ENCODE measurements at regions not wholly inside any gene's neighbourhood (a gene's known extent, or its start where the extent isn't known, plus 50 kb on each side); places are given as distances from the start of the nearest gene placed in this dataset.

- Histone ChIP-seq H3K9me3 (ENCODE audit: control insufficient read depth in 3 of 3, low read length in 3 of 3) (no peaks in the 10 kb centered on the region), H3K27ac (ENCODE audit: low read depth, low read length) (no peak overlapping the region), H3K27me3 (ENCODE audit: control insufficient read depth in 3 of 3, insufficient read depth in 3 of 3, low read length in 3 of 3) (no peaks in the 10 kb centered on the region), H3K36me3 (ENCODE audit: control insufficient read depth in 3 of 3, insufficient read depth in 3 of 3, low read length in 3 of 3) (no peaks in the 10 kb centered on the region), H3K4me1 (ENCODE audit: control insufficient read depth in 3 of 3, insufficient read depth in 3 of 3, low read length in 3 of 3) (peaks cover 0 to 4% (median under 1%) of the 10 kb centered on the region in 3 donors), H3K4me3 (ENCODE audit: low read length in 3 of 3) (no peak overlapping the region), H3K9ac (ENCODE audit: low read depth in 1 of 3, low read length in 3 of 3) (no peak overlapping the region)
These were observed 397.8 kb downstream of the TLE4 start for GRCh38 chr9:79969393-79970145.

GRCh38 chr9:79968533-79968932 lies 396.8 kb downstream of the TLE4 start:
- Histone ChIP-seq H3K4me1 (ENCODE audit: control insufficient read depth in 3 of 3, insufficient read depth in 3 of 3, low read length in 3 of 3) (no peaks in the 10 kb centered on the region), H3K27me3 (ENCODE audit: control insufficient read depth in 3 of 3, insufficient read depth in 3 of 3, low read length in 3 of 3) (no peaks in the 10 kb centered on the region), H3K4me3 (ENCODE audit: low read length in 3 of 3) (no peak overlapping the region), H3K9ac (ENCODE audit: low read depth in 1 of 3, low read length in 3 of 3) (no peak overlapping the region), H3K27ac (ENCODE audit: low read depth, low read length) (no peak overlapping the region), H3K9me3 (ENCODE audit: control insufficient read depth in 3 of 3, low read length in 3 of 3) (no peaks in the 10 kb centered on the region), H3K36me3 (ENCODE audit: control insufficient read depth in 3 of 3, insufficient read depth in 3 of 3, low read length in 3 of 3) (no peaks in the 10 kb centered on the region)

- Histone ChIP-seq H3K27me3 (ENCODE audit: control insufficient read depth in 3 of 3, insufficient read depth in 3 of 3, low read length in 3 of 3) (no peaks in the 10 kb centered on the region), H3K9ac (ENCODE audit: low read depth in 1 of 3, low read length in 3 of 3) (no peak overlapping the region), H3K27ac (ENCODE audit: low read depth, low read length) (no peak overlapping the region), H3K36me3 (ENCODE audit: control insufficient read depth in 3 of 3, insufficient read depth in 3 of 3, low read length in 3 of 3) (no peaks in the 10 kb centered on the region), H3K4me1 (ENCODE audit: control insufficient read depth in 3 of 3, insufficient read depth in 3 of 3, low read length in 3 of 3) (no peaks in the 10 kb centered on the region), H3K9me3 (ENCODE audit: control insufficient read depth in 3 of 3, low read length in 3 of 3) (no peaks in the 10 kb centered on the region), H3K4me3 (ENCODE audit: low read length in 3 of 3) (no peak overlapping the region)
These were observed 391.1 kb downstream of the TLE4 start for GRCh38 chr9:79962836-79963235.

- Histone ChIP-seq H3K9me3 (ENCODE audit: control insufficient read depth in 3 of 3, low read length in 3 of 3) (no peaks in the 10 kb centered on the region), H3K36me3 (ENCODE audit: control insufficient read depth in 3 of 3, insufficient read depth in 3 of 3, low read length in 3 of 3) (no peaks in the 10 kb centered on the region), H3K27me3 (ENCODE audit: control insufficient read depth in 3 of 3, insufficient read depth in 3 of 3, low read length in 3 of 3) (no peaks in the 10 kb centered on the region), H3K4me1 (ENCODE audit: control insufficient read depth in 3 of 3, insufficient read depth in 3 of 3, low read length in 3 of 3) (no peaks in the 10 kb centered on the region), H3K27ac (ENCODE audit: low read depth, low read length) (no peak overlapping the region), H3K4me3 (ENCODE audit: low read length in 3 of 3) (no peak overlapping the region), H3K9ac (ENCODE audit: low read depth in 1 of 3, low read length in 3 of 3) (no peak overlapping the region)
These were observed 390.4 kb downstream of the TLE4 start for GRCh38 chr9:79962150-79962549.

GRCh38 chr9:79955300-79955699 lies 383.5 kb downstream of the TLE4 start:
- no peaks in the 10 kb centered on the region for H3K27me3 ChIP-seq (ENCODE audit: control insufficient read depth in 3 of 3, insufficient read depth in 3 of 3, low read length in 3 of 3)
- H3K4me1 ChIP-seq (ENCODE audit: control insufficient read depth in 3 of 3, insufficient read depth in 3 of 3, low read length in 3 of 3): no peaks in the 10 kb centered on the region
- H3K9me3 ChIP-seq (ENCODE audit: control insufficient read depth in 3 of 3, low read length in 3 of 3): no peaks in the 10 kb centered on the region
- no peaks in the 10 kb centered on the region for H3K36me3 ChIP-seq (ENCODE audit: control insufficient read depth in 3 of 3, insufficient read depth in 3 of 3, low read length in 3 of 3)
- no peak overlapping the region for H3K9ac ChIP-seq (ENCODE audit: low read depth in 1 of 3, low read length in 3 of 3)
- H3K27ac ChIP-seq (ENCODE audit: low read depth, low read length): no peak overlapping the region
- H3K4me3 ChIP-seq (ENCODE audit: low read length in 3 of 3): no peak overlapping the region

- Histone ChIP-seq H3K27me3 (ENCODE audit: control insufficient read depth in 3 of 3, insufficient read depth in 3 of 3, low read length in 3 of 3) (no peaks in the 10 kb centered on the region), H3K27ac (ENCODE audit: low read depth, low read length) (no peak overlapping the region), H3K9ac (ENCODE audit: low read depth in 1 of 3, low read length in 3 of 3) (no peak overlapping the region), H3K4me3 (ENCODE audit: low read length in 3 of 3) (no peak overlapping the region), H3K4me1 (ENCODE audit: control insufficient read depth in 3 of 3, insufficient read depth in 3 of 3, low read length in 3 of 3) (no peaks in the 10 kb centered on the region), H3K36me3 (ENCODE audit: control insufficient read depth in 3 of 3, insufficient read depth in 3 of 3, low read length in 3 of 3) (no peaks in the 10 kb centered on the region), H3K9me3 (ENCODE audit: control insufficient read depth in 3 of 3, low read length in 3 of 3) (no peaks in the 10 kb centered on the region)
These were observed 382.1 kb downstream of the TLE4 start for GRCh38 chr9:79953908-79954307.

- no peak overlapping the region for H3K4me3 ChIP-seq (ENCODE audit: low read length in 3 of 3)
- H3K27me3 ChIP-seq (ENCODE audit: control insufficient read depth in 3 of 3, insufficient read depth in 3 of 3, low read length in 3 of 3): no peaks in the 10 kb centered on the region
- no peak overlapping the region for H3K9ac ChIP-seq (ENCODE audit: low read depth in 1 of 3, low read length in 3 of 3)
- H3K27ac ChIP-seq (ENCODE audit: low read depth, low read length): no peak overlapping the region
- H3K36me3 ChIP-seq (ENCODE audit: control insufficient read depth in 3 of 3, insufficient read depth in 3 of 3, low read length in 3 of 3): no peaks in the 10 kb centered on the region
- no peaks in the 10 kb centered on the region for H3K9me3 ChIP-seq (ENCODE audit: control insufficient read depth in 3 of 3, low read length in 3 of 3)
- H3K4me1 ChIP-seq (ENCODE audit: control insufficient read depth in 3 of 3, insufficient read depth in 3 of 3, low read length in 3 of 3): no peaks in the 10 kb centered on the region
These were observed 380.6 kb downstream of the TLE4 start for GRCh38 chr9:79952401-79952800.

- Histone ChIP-seq H3K4me3 (ENCODE audit: low read length in 3 of 3) (no peak overlapping the region), H3K9me3 (ENCODE audit: control insufficient read depth in 3 of 3, low read length in 3 of 3) (no peaks in the 10 kb centered on the region), H3K27me3 (ENCODE audit: control insufficient read depth in 3 of 3, insufficient read depth in 3 of 3, low read length in 3 of 3) (no peaks in the 10 kb centered on the region), H3K9ac (ENCODE audit: low read depth in 1 of 3, low read length in 3 of 3) (no peak overlapping the region), H3K4me1 (ENCODE audit: control insufficient read depth in 3 of 3, insufficient read depth in 3 of 3, low read length in 3 of 3) (no peaks in the 10 kb centered on the region), H3K36me3 (ENCODE audit: control insufficient read depth in 3 of 3, insufficient read depth in 3 of 3, low read length in 3 of 3) (no peaks in the 10 kb centered on the region), H3K27ac (ENCODE audit: low read depth, low read length) (no peak overlapping the region)
These were observed 374.9 kb downstream of the TLE4 start for GRCh38 chr9:79946712-79947111.

- Histone ChIP-seq H3K4me3 (ENCODE audit: low read length in 3 of 3) (no peak overlapping the region), H3K27me3 (ENCODE audit: control insufficient read depth in 3 of 3, insufficient read depth in 3 of 3, low read length in 3 of 3) (no peaks in the 10 kb centered on the region), H3K9ac (ENCODE audit: low read depth in 1 of 3, low read length in 3 of 3) (no peak overlapping the region), H3K36me3 (ENCODE audit: control insufficient read depth in 3 of 3, insufficient read depth in 3 of 3, low read length in 3 of 3) (no peaks in the 10 kb centered on the region), H3K27ac (ENCODE audit: low read depth, low read length) (no peak overlapping the region), H3K9me3 (ENCODE audit: control insufficient read depth in 3 of 3, low read length in 3 of 3) (no peaks in the 10 kb centered on the region), H3K4me1 (ENCODE audit: control insufficient read depth in 3 of 3, insufficient read depth in 3 of 3, low read length in 3 of 3) (no peaks in the 10 kb centered on the region)
These were observed 373.7 kb downstream of the TLE4 start for GRCh38 chr9:79945495-79945894.

- Histone ChIP-seq H3K4me1 (ENCODE audit: control insufficient read depth in 3 of 3, insufficient read depth in 3 of 3, low read length in 3 of 3) (no peaks in the 10 kb centered on the region), H3K27me3 (ENCODE audit: control insufficient read depth in 3 of 3, insufficient read depth in 3 of 3, low read length in 3 of 3) (no peaks in the 10 kb centered on the region), H3K27ac (ENCODE audit: low read depth, low read length) (no peak overlapping the region)
These were observed 373.3 kb downstream of the TLE4 start for GRCh38 chr9:79945016-79945415.

More at GRCh38 chr9:79945016-79945415, 373.3 kb downstream of the TLE4 start:
- Histone ChIP-seq H3K9ac (ENCODE audit: low read depth in 1 of 3, low read length in 3 of 3) (no peak overlapping the region), H3K9me3 (ENCODE audit: control insufficient read depth in 3 of 3, low read length in 3 of 3) (no peaks in the 10 kb centered on the region), H3K36me3 (ENCODE audit: control insufficient read depth in 3 of 3, insufficient read depth in 3 of 3, low read length in 3 of 3) (no peaks in the 10 kb centered on the region), H3K4me3 (ENCODE audit: low read length in 3 of 3) (no peak overlapping the region)
